HL-60 (cell line): ENCODE measurements at regions not wholly inside any gene's neighbourhood (a gene's known extent, or its start where the extent isn't known, plus 50 kb on each side); places are given as distances from the start of the nearest gene placed in this dataset.
A peak's percentile ranks its signal among the peaks of the same experiment; 100 is the strongest.

Experiments
- DNase-seq, 2 experiments: peaks; one replicate each; pipeline ENCODE4 v3.0.0-alpha.2; 2010 to 2020; ENCODE audit warnings: low read depth in 1 of 2, low spot score in 1 of 2
- H3K27ac ChIP-seq: fragments of 250-450 bp; sonication (Bioruptor Pico); replicated peaks from 2 replicates; pipeline ENCODE4 v1.5.1; 2020; ENCODE audit warnings: mild to moderate bottlenecking, moderate library complexity
- H3K27me3 ChIP-seq: fragments of 250-450 bp; sonication (Bioruptor Pico); 2 replicates; pipeline ENCODE4 v1.5.1; 2021; ENCODE audit warnings: mild to moderate bottlenecking, moderate library complexity; ENCODE audit not compliant: insufficient read depth, poor library complexity, severe bottlenecking
- H3K4me3 ChIP-seq: replicated peaks from 2 replicates; pipeline ENCODE4 v1.5.1; 2011; ENCODE audit warnings: mild to moderate bottlenecking, control low read depth, low read length; ENCODE audit not compliant: insufficient read depth
- CTCF ChIP-seq: IDR thresholded peaks from one replicate; pipeline ENCODE4 v1.5.1; 2011; ENCODE audit warnings: low read length, control low read depth, inconsistent platforms; ENCODE audit not compliant: insufficient read depth
- GABPA ChIP-seq: IDR thresholded peaks from 2 replicates; pipeline ENCODE4 v1.6.1; 2012; ENCODE audit warnings: low read depth
- POLR2AphosphoS5 ChIP-seq: IDR thresholded peaks from 2 replicates; pipeline ENCODE4 v1.6.1; 2012; ENCODE audit warnings: low read depth
- REST ChIP-seq: IDR thresholded peaks from 2 replicates; pipeline ENCODE4 v1.6.1; 2012; ENCODE audit warnings: low read depth; ENCODE audit not compliant: insufficient replicate concordance
- SPI1 ChIP-seq: IDR thresholded peaks from 2 replicates; pipeline ENCODE4 v1.6.1; 2012; ENCODE audit warnings: low read depth, mild to moderate bottlenecking, borderline replicate concordance

DNA sequence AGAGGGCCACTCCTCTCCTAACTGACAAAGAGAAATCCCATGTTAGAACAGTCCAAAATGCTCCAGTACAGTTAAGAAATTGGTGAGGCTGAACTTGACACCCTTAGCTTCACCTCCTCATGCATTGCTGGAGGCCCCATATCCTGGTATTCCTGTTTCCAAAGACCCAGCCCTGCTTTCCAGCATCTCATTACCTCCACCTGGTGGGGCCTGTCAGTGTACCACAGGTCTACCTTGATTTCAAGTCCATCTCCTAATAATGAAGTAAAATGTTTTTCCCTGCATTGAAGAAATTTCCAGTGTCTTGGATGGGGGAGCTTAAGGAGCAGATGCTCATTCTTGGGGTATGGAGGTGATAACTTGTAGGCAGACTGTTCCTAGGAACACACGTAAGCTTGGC is 70.6 kb upstream of the S1PR3 start:
- DNase-seq: no peak
- Histone ChIP-seq H3K27ac (no peak overlapping the region), H3K4me3 (no peak overlapping the region), H3K27me3 (no peaks in the 10 kb centered on the region)
- TF ChIP-seq POLR2AphosphoS5 (no peak), SPI1 (no peak), REST (no peak), GABPA (no peak), CTCF (no peak)

DNA sequence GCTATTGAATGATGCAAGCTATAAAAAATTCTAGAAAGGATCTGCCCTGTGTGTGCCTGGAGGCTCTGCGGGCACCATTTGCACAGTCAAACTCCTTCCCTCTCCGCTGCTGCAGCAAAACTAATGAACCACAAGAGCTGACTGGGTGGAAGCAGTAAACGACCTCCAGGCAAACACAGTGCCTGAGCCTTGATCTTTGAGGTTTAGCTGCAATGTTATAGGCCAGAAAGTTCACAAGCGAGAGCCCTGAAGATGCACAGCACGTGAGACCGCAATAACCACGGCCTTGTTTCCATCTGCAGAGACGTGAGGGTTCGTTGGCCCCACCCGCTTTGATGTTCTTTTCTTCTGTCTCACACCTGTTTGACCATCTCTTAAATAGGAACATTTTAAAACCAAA is 69.2 kb upstream of the S1PR3 start:
- DNase-seq: peak; percentile 80 to 94
- no peak for TF ChIP-seq REST
- TF ChIP-seq GABPA: 0 out of 2 replicates have a peak, but pooled peaks have one; percentile 33
- TF ChIP-seq SPI1: no peak
- TF ChIP-seq POLR2AphosphoS5: peak; percentile 95
- Histone ChIP-seq H3K4me3 (no peak overlapping the region), H3K27ac (peak overlapping the region; percentile 92), H3K27me3 (no peaks in the 10 kb centered on the region)

DNA sequence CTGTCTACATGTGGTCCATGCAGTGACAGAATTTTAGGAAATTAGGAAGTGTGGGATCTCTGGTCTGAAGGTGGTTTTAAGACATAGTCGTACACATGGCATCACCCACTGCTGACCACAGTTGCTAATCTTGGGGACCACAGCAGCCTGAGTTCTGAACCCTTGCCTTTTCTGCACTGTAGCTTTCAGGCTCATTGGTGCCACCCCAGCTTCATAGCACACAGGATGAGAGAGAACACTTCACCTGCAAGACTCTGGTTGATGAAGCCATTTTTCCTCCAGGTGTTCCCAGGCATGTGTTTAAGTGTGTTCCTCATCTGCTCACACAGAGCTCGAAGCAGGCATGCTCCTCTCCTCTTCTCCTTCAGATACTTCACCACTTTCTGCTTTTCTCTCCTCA is 68.2 kb upstream of the S1PR3 start:
- peak overlapping the region; percentile 92 for H3K27ac ChIP-seq
- peak in 1 of 2 experiments; percentile 39 for DNase-seq
- no peaks in the 10 kb centered on the region for H3K27me3 ChIP-seq
- H3K4me3 ChIP-seq: no peak overlapping the region
- no peak for TF ChIP-seq POLR2AphosphoS5
- TF ChIP-seq CTCF: no peak
- TF ChIP-seq REST: no peak
- TF ChIP-seq GABPA: no peak
- TF ChIP-seq SPI1: no peak
